ENCODE measurements at regions not wholly inside any gene's neighbourhood (a gene's known extent, or its start where the extent isn't known, plus 50 kb on each side); places are given as distances from the start of the nearest gene placed in this dataset.

DNA sequence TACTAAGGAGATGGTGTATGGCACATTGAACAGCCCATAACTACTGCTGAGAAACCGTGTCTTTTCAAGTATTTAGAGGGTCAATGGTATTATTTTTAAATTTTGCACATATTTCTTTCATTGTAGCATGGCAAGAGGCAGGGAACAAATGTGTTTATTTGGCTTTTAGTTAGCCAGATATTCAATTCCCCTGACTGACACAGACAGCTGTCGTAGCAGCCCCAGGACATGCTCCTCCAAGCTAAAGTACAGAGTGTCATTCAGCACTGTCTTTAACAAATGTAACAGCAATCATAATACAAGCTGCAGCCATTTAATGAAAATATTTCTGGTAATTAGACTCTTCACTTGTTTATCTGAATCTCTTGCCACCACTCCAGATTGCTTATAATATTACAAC is 687.1 kb downstream of the KLHL13 start:
- no peaks in the 10 kb centered on the region for H3K36me3 ChIP-seq (ENCODE audit: control insufficient read depth in 4 of 4, insufficient read depth in 3 of 4, low read depth in 1 of 4, low read length in 3 of 4)
- TF ChIP-seq JUND (IDR thresholded peaks at IDR 0.05) (no peak), GABPA (IDR thresholded peaks at IDR 0.05 in 1 of 2, conservative IDR thresholded peaks at IDR 0.05 in 1 of 2) (no peak), HNF4A (conservative IDR thresholded peaks at IDR 0.05) (no peak), TAF1 (conservative IDR thresholded peaks at IDR 0.05) (no peak), ZBTB33 (IDR thresholded peaks at IDR 0.05) (no peak), RXRA (IDR thresholded peaks at IDR 0.05) (no peak), RAD21 (IDR thresholded peaks at IDR 0.05) (no peak), HNF4G (IDR thresholded peaks at IDR 0.05) (no peak), SP1 (IDR thresholded peaks at IDR 0.05) (no peak), YY1 (IDR thresholded peaks at IDR 0.05) (no peak), MAX (IDR thresholded peaks at IDR 0.05) (no peak), ATF3 (IDR thresholded peaks at IDR 0.05) (no peak), FOXA1 (IDR thresholded peaks at IDR 0.05) (no peak), NR2F2 (IDR thresholded peaks at IDR 0.05) (no peak), FOXA2 (IDR thresholded peaks at IDR 0.05) (no peak), EGR1 (IDR thresholded peaks at IDR 0.05; ENCODE audit: low read depth in 2 of 2) (no peak)
- TF ChIP-seq, protein P1, sequence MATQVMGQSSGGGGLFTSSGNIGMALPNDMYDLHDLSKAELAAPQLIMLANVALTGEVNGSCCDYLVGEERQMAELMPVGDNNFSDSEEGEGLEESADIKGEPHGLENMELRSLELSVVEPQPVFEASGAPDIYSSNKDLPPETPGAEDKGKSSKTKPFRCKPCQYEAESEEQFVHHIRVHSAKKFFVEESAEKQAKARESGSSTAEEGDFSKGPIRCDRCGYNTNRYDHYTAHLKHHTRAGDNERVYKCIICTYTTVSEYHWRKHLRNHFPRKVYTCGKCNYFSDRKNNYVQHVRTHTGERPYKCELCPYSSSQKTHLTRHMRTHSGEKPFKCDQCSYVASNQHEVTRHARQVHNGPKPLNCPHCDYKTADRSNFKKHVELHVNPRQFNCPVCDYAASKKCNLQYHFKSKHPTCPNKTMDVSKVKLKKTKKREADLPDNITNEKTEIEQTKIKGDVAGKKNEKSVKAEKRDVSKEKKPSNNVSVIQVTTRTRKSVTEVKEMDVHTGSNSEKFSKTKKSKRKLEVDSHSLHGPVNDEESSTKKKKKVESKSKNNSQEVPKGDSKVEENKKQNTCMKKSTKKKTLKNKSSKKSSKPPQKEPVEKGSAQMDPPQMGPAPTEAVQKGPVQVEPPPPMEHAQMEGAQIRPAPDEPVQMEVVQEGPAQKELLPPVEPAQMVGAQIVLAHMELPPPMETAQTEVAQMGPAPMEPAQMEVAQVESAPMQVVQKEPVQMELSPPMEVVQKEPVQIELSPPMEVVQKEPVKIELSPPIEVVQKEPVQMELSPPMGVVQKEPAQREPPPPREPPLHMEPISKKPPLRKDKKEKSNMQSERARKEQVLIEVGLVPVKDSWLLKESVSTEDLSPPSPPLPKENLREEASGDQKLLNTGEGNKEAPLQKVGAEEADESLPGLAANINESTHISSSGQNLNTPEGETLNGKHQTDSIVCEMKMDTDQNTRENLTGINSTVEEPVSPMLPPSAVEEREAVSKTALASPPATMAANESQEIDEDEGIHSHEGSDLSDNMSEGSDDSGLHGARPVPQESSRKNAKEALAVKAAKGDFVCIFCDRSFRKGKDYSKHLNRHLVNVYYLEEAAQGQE (IDR thresholded peaks at IDR 0.05): no peak
- TF ChIP-seq, protein P2, sequence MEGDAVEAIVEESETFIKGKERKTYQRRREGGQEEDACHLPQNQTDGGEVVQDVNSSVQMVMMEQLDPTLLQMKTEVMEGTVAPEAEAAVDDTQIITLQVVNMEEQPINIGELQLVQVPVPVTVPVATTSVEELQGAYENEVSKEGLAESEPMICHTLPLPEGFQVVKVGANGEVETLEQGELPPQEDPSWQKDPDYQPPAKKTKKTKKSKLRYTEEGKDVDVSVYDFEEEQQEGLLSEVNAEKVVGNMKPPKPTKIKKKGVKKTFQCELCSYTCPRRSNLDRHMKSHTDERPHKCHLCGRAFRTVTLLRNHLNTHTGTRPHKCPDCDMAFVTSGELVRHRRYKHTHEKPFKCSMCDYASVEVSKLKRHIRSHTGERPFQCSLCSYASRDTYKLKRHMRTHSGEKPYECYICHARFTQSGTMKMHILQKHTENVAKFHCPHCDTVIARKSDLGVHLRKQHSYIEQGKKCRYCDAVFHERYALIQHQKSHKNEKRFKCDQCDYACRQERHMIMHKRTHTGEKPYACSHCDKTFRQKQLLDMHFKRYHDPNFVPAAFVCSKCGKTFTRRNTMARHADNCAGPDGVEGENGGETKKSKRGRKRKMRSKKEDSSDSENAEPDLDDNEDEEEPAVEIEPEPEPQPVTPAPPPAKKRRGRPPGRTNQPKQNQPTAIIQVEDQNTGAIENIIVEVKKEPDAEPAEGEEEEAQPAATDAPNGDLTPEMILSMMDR (IDR thresholded peaks at IDR 0.05; ENCODE audit: low read depth, low read length, missing input control): no peak
- H3K27ac ChIP-seq (ENCODE audit: low read depth in 1 of 2, low read length in 2 of 2): no peak overlapping the region
- H3K9ac ChIP-seq (ENCODE audit: low read depth in 1 of 2, low read length in 2 of 2): no peak overlapping the region
- no peak for DNase-seq (ENCODE audit: low spot score)
- no peaks in the 10 kb centered on the region for H3K27me3 ChIP-seq (ENCODE audit: control insufficient read depth in 4 of 4, insufficient read depth in 4 of 4, low read length in 3 of 4)
- H3K9me3 ChIP-seq (ENCODE audit: control insufficient read depth in 4 of 4, low read length in 3 of 4): no peaks in the 10 kb centered on the region
- H3K4me3 ChIP-seq (ENCODE audit: low read depth in 1 of 3, low read length in 3 of 3): no peak overlapping the region
- no peaks in the 10 kb centered on the region for H3K4me1 ChIP-seq (ENCODE audit: control insufficient read depth in 4 of 4, insufficient read depth in 4 of 4, low read length in 3 of 4)
- 72% methylated on average over 2 of the region's 2 CpGs for WGBS
